GM19240 (cell line): ENCODE measurements at regions not wholly inside any gene's neighbourhood (a gene's known extent, or its start where the extent isn't known, plus 50 kb on each side); places are given as distances from the start of the nearest gene placed in this dataset.

Source experiments
- DNase-seq: peaks from one replicate; pipeline ENCODE4 v3.0.0; 2011; ENCODE audit warnings: low spot score; ENCODE audit not compliant: insufficient read length

- DNase-seq: no peak
Observed at GRCh38 chr3:168596175-168596823, 500.6 kb upstream of the GOLIM4 start.

GRCh38 chr3:168591587-168591986, 495.9 kb upstream of the GOLIM4 start:
- DNase-seq: no peak

- DNase-seq: no peak
Observed at GRCh38 chr3:168589376-168589775, 493.7 kb upstream of the GOLIM4 start.

GRCh38 chr3:168585544-168585943, 489.8 kb upstream of the GOLIM4 start:
- DNase-seq: no peak

GRCh38 chr3:168583977-168584376, 488.3 kb upstream of the GOLIM4 start:
- DNase-seq: no peak

GRCh38 chr3:168582503-168582902, 486.8 kb upstream of the GOLIM4 start:
- no peak for DNase-seq

- no peak for DNase-seq
Observed at GRCh38 chr3:168581771-168582225, 486.1 kb upstream of the GOLIM4 start.

- no peak for DNase-seq
Observed at GRCh38 chr3:168579010-168579409, 483.3 kb upstream of the GOLIM4 start.

- DNase-seq: no peak
Observed at GRCh38 chr3:168575750-168576149, 480.0 kb upstream of the GOLIM4 start.

GRCh38 chr3:168574455-168575158, 478.9 kb upstream of the GOLIM4 start:
- DNase-seq: no peak

- DNase-seq: no peak
Observed at GRCh38 chr3:168570404-168571155, 474.9 kb upstream of the GOLIM4 start.

GRCh38 chr3:168558728-168559411, 463.1 kb upstream of the GOLIM4 start:
- DNase-seq: no peak

- DNase-seq: no peak
Observed at GRCh38 chr3:168552251-168552650, 456.5 kb upstream of the GOLIM4 start.

GRCh38 chr3:168548719-168549118, 453.0 kb upstream of the GOLIM4 start:
- DNase-seq: no peak

GRCh38 chr3:168546707-168547106, 451.0 kb upstream of the GOLIM4 start:
- no peak for DNase-seq

GRCh38 chr3:168545591-168545990, 449.9 kb upstream of the GOLIM4 start:
- no peak for DNase-seq

- no peak for DNase-seq
Observed at GRCh38 chr3:168544097-168544957, 448.6 kb upstream of the GOLIM4 start.

GRCh38 chr3:168540726-168541125, 445.0 kb upstream of the GOLIM4 start:
- DNase-seq: no peak

- no peak for DNase-seq
Observed at GRCh38 chr3:168539909-168540308, 444.2 kb upstream of the GOLIM4 start.

GRCh38 chr3:168534761-168535160, 439.0 kb upstream of the GOLIM4 start:
- no peak for DNase-seq

GRCh38 chr3:168533600-168533999, 437.9 kb upstream of the GOLIM4 start:
- DNase-seq: no peak
